HG02763 (cell line): ENCODE measurements at regions not wholly inside any gene's neighbourhood (a gene's known extent, or its start where the extent isn't known, plus 50 kb on each side); places are given as distances from the start of the nearest gene placed in this dataset.
"Not testable (repeated sequence)": the region's sequence is repeated elsewhere in the genome, so short reads cannot be mapped to it uniquely, and the experiment has no call there.

Experiments
- ATAC-seq: cut with Tn5 transposase; IDR thresholded peaks from one replicate; pipeline ENCODE4 v1.9.1; 2021; ENCODE audit warnings: mild to moderate bottlenecking, moderate library complexity; ENCODE audit not compliant: unreplicated experiment

- no peak for ATAC-seq
Measured at GRCh38 chr4:28432348-28433025, 1571.8 kb downstream of the STIM2 start.

GRCh38 chr4:28435314-28435713 lies 1574.7 kb downstream of the STIM2 start:
- no peak for ATAC-seq

- ATAC-seq = no peak
Measured at GRCh38 chr4:28436191-28437080, 1575.8 kb downstream of the STIM2 start.

GRCh38 chr4:28443371-28443770 lies 1582.7 kb downstream of the STIM2 start:
- ATAC-seq = no peak

GRCh38 chr4:28443801-28444412 lies 1583.3 kb downstream of the STIM2 start:
- no peak for ATAC-seq

- no peak for ATAC-seq
Measured at GRCh38 chr4:28444886-28445496, 1584.3 kb downstream of the STIM2 start.

- no peak for ATAC-seq
Measured at GRCh38 chr4:28449085-28449484, 1588.4 kb downstream of the STIM2 start.

- ATAC-seq = no peak
Measured at GRCh38 chr4:28451346-28451745, 1590.7 kb downstream of the STIM2 start.

- ATAC-seq = no peak
Measured at GRCh38 chr4:28462766-28463700, 1602.4 kb downstream of the STIM2 start.

GRCh38 chr4:28464823-28465222 lies 1604.2 kb downstream of the STIM2 start:
- no peak for ATAC-seq

GRCh38 chr4:28466886-28467285 lies 1606.2 kb downstream of the STIM2 start:
- not testable (repeated sequence) for ATAC-seq

- ATAC-seq = no peak
Measured at GRCh38 chr4:28469387-28469786, 1608.7 kb downstream of the STIM2 start.

GRCh38 chr4:28469886-28470285 lies 1609.2 kb downstream of the STIM2 start:
- ATAC-seq = no peak

GRCh38 chr4:28475381-28475780 lies 1614.7 kb downstream of the STIM2 start:
- ATAC-seq = no peak

GRCh38 chr4:28479666-28480065 lies 1619.0 kb downstream of the STIM2 start:
- no peak for ATAC-seq

GRCh38 chr4:28481565-28481964 lies 1620.9 kb downstream of the STIM2 start:
- ATAC-seq = no peak

- no peak for ATAC-seq
Measured at GRCh38 chr4:28482580-28483270, 1622.1 kb downstream of the STIM2 start.

- no peak for ATAC-seq
Measured at GRCh38 chr4:28488021-28488420, 1627.4 kb downstream of the STIM2 start.

- no peak for ATAC-seq
Measured at GRCh38 chr4:28490669-28491068, 1630.0 kb downstream of the STIM2 start.

GRCh38 chr4:28505064-28505463 lies 1644.4 kb downstream of the STIM2 start:
- ATAC-seq = no peak
